Aorta (tissue), 5 donors: ENCODE measurements at regions not wholly inside any gene's neighbourhood (a gene's known extent, or its start where the extent isn't known, plus 50 kb on each side); places are given as distances from the start of the nearest gene placed in this dataset.

Source experiments
- ATAC-seq: fragments of 200-7000 bp; cut with Tn5 transposase; one replicate; pipeline ENCODE4 v1.9.1; 2022; ENCODE audit warnings: moderate library complexity; ENCODE audit not compliant: low FRiP score
- DNase-seq, 2 donors: peaks; one replicate each; pipeline ENCODE4 v3.0.0-alpha.2; 2020
- H3K27ac ChIP-seq, 2 donors: one replicate each; pipeline ENCODE4 v1.5.1; 2013; ENCODE audit warnings: low read length in 2 of 2, mild to moderate bottlenecking in 2 of 2, moderate library complexity in 2 of 2, control low read depth in 1 of 2, inconsistent platforms in 1 of 2, low read depth in 1 of 2
- H3K27me3 ChIP-seq, 2 donors: one replicate each; pipeline ENCODE4 v1.6.1; 2013; ENCODE audit warnings: control low read depth in 1 of 2, low read length in 1 of 2, mild to moderate bottlenecking in 1 of 2, moderate library complexity in 1 of 2; ENCODE audit not compliant: insufficient read depth in 2 of 2, control insufficient read depth in 1 of 2
- H3K36me3 ChIP-seq, 2 donors: one replicate each; pipeline ENCODE4 v1.6.1; 2013; ENCODE audit warnings: control low read depth in 1 of 2, low read length in 1 of 2, mild to moderate bottlenecking in 1 of 2; ENCODE audit not compliant: insufficient read depth in 2 of 2, control insufficient read depth in 1 of 2
- H3K4me1 ChIP-seq, 2 donors: one replicate each; pipeline ENCODE4 v1.6.1; 2013; ENCODE audit warnings: low read length in 2 of 2, control low read depth in 1 of 2, mild to moderate bottlenecking in 1 of 2, moderate library complexity in 1 of 2; ENCODE audit not compliant: insufficient read depth in 2 of 2, control insufficient read depth in 1 of 2
- H3K4me3 ChIP-seq, 2 donors: one replicate each; pipeline ENCODE4 v1.5.1; 2013; ENCODE audit warnings: low read length in 2 of 2, control low read depth in 1 of 2, mild to moderate bottlenecking in 1 of 2
- H3K9me3 ChIP-seq: one replicate; pipeline ENCODE4 v1.6.1; 2013; ENCODE audit warnings: mild to moderate bottlenecking, low read length; ENCODE audit not compliant: control insufficient read depth
- WGBS, 2 donors: extraction: QIAGEN DNeasy Blood & Tissue Kit; methylation state at CpG; one replicate each; pipeline ENCODE4 v1.1.7; 2013; 5-methylcytosine and 5-hydroxymethylcytosine counted together
- intact Hi-C, 2 donors: fragments of 100-400 bp; cut with DNase I; formaldehyde crosslinking; loops; one replicate each; pipeline versions ENCODE4 v1.14.2 to v1.15.0; 2022
- donor health status: healthy with polysubstance abuse.
- donor health status: Bipolar disorder and iron deficiency.
- donor health status: DM: no; HTN: no; CAD: no.
- donor health status: DM: no; HTN: no; CAD: no.
- donor health status: DM: yes; HTN: yes; CAD: no.

GRCh38 chrX:42604302-42604701, 173.7 kb downstream of the PPP1R2C start:
- WGBS, 2 donors: 91 to 99% methylated on average over 2 of the region's 2 CpGs
- no peak overlapping the region for H3K4me3 ChIP-seq
- H3K27ac ChIP-seq: no peak overlapping the region
- no peak for ATAC-seq
- no peaks in the 10 kb centered on the region for H3K9me3 ChIP-seq
- no peaks in the 10 kb centered on the region for H3K4me1 ChIP-seq
- H3K27me3 ChIP-seq: no peaks in the 10 kb centered on the region
- DNase-seq: no peak
- intact Hi-C loops: no loop called here
- H3K36me3 ChIP-seq: no peaks in the 10 kb centered on the region

GRCh38 chrX:42603016-42603415, 174.9 kb downstream of the PPP1R2C start:
- intact Hi-C loops: no loop called here
- H3K4me3 ChIP-seq: no peak overlapping the region
- no peaks in the 10 kb centered on the region for H3K4me1 ChIP-seq
- no peak for ATAC-seq
- WGBS, 2 donors: 85 to 96% methylated on average over 2 of the region's 2 CpGs
- no peaks in the 10 kb centered on the region for H3K36me3 ChIP-seq
- H3K9me3 ChIP-seq: no peaks in the 10 kb centered on the region
- no peak for DNase-seq
- H3K27me3 ChIP-seq: no peaks in the 10 kb centered on the region
- H3K27ac ChIP-seq: no peak overlapping the region

GRCh38 chrX:42602566-42602965, 175.4 kb downstream of the PPP1R2C start:
- 81 to 85% methylated on average over 1 of the region's 1 CpG for WGBS, 2 donors
- ATAC-seq (no peak), DNase-seq (no peak)
- H3K36me3 ChIP-seq: no peaks in the 10 kb centered on the region
- intact Hi-C loops: no loop called here
- no peak overlapping the region for H3K4me3 ChIP-seq
- no peaks in the 10 kb centered on the region for H3K4me1 ChIP-seq
- no peak overlapping the region for H3K27ac ChIP-seq
- H3K9me3 ChIP-seq: no peaks in the 10 kb centered on the region
- H3K27me3 ChIP-seq: no peaks in the 10 kb centered on the region

GRCh38 chrX:42602136-42602535, 175.8 kb downstream of the PPP1R2C start:
- DNase-seq: no peak
- intact Hi-C loops: no loop called here
- no peak overlapping the region for H3K27ac ChIP-seq
- ATAC-seq: no peak
- no peaks in the 10 kb centered on the region for H3K36me3 ChIP-seq
- H3K27me3 ChIP-seq: no peaks in the 10 kb centered on the region
- no peaks in the 10 kb centered on the region for H3K9me3 ChIP-seq
- H3K4me3 ChIP-seq: no peak overlapping the region
- no peaks in the 10 kb centered on the region for H3K4me1 ChIP-seq
- WGBS, 2 donors: 44 to 59% methylated on average over 3 of the region's 3 CpGs

GRCh38 chrX:42597481-42597880, 180.5 kb downstream of the PPP1R2C start:
- H3K4me1 ChIP-seq: no peaks in the 10 kb centered on the region
- WGBS, 2 donors: 81 to 84% methylated on average over 4 of the region's 4 CpGs
- no peaks in the 10 kb centered on the region for H3K36me3 ChIP-seq
- ATAC-seq (no peak), DNase-seq (no peak)
- H3K4me3 ChIP-seq: no peak overlapping the region
- no peaks in the 10 kb centered on the region for H3K27me3 ChIP-seq
- H3K27ac ChIP-seq: no peak overlapping the region
- no peaks in the 10 kb centered on the region for H3K9me3 ChIP-seq
- intact Hi-C loops: no loop called here

- WGBS, 2 donors: 65 to 66% methylated on average over 2 of the region's 2 CpGs
- intact Hi-C loops: no loop called here
Measured at GRCh38 chrX:42585842-42586621, 191.9 kb downstream of the PPP1R2C start.

GRCh38 chrX:42577936-42578470, 200.0 kb downstream of the PPP1R2C start:
- DNase-seq (no peak), ATAC-seq (no peak)
- Histone ChIP-seq H3K36me3 (no peaks in the 10 kb centered on the region), H3K9me3 (no peaks in the 10 kb centered on the region), H3K27ac (no peak overlapping the region), H3K4me3 (no peak overlapping the region), H3K4me1 (no peaks in the 10 kb centered on the region), H3K27me3 (no peaks in the 10 kb centered on the region)
- 53 to 71% methylated on average over 3 of the region's 3 CpGs for WGBS, 2 donors
- intact Hi-C loops: no loop called here

More at GRCh38 chrX:42585842-42586621, 191.9 kb downstream of the PPP1R2C start:
- H3K27ac ChIP-seq: no peak overlapping the region
- H3K4me3 ChIP-seq: no peak overlapping the region
- H3K9me3 ChIP-seq: no peaks in the 10 kb centered on the region
- no peaks in the 10 kb centered on the region for H3K36me3 ChIP-seq
- ATAC-seq (no peak), DNase-seq (no peak)
- H3K27me3 ChIP-seq: no peaks in the 10 kb centered on the region
- no peaks in the 10 kb centered on the region for H3K4me1 ChIP-seq

GRCh38 chrX:42567268-42567667, 210.7 kb downstream of the PPP1R2C start:
- Histone ChIP-seq H3K4me3 (no peak overlapping the region), H3K27me3 (no peaks in the 10 kb centered on the region), H3K9me3 (no peaks in the 10 kb centered on the region), H3K4me1 (no peaks in the 10 kb centered on the region), H3K36me3 (no peaks in the 10 kb centered on the region), H3K27ac (no peak overlapping the region)
- intact Hi-C loops: no loop called here
- DNase-seq (no peak), ATAC-seq (no peak)
- 6 to 17% methylated on average over 1 of the region's 1 CpG for WGBS, 2 donors

- no peak for DNase-seq
- Histone ChIP-seq H3K4me3 (no peak overlapping the region), H3K27ac (no peak overlapping the region), H3K27me3 (no peaks in the 10 kb centered on the region), H3K4me1 (no peaks in the 10 kb centered on the region), H3K36me3 (no peaks in the 10 kb centered on the region), H3K9me3 (no peaks in the 10 kb centered on the region)
- no peak for ATAC-seq
- 65 to 80% methylated on average over 2 of the region's 2 CpGs for WGBS, 2 donors
- intact Hi-C loops: no loop called here
Measured at GRCh38 chrX:42565739-42566138, 212.2 kb downstream of the PPP1R2C start.
